Right atrium auricular region (tissue), 2 donors: ENCODE measurements at regions not wholly inside any gene's neighbourhood (a gene's known extent, or its start where the extent isn't known, plus 50 kb on each side); places are given as distances from the start of the nearest gene placed in this dataset.

ENCODE experiments used
- DNase-seq: peaks from one replicate; pipeline ENCODE4 v3.0.0-alpha.2; 2019; ENCODE audit warnings: low spot score
- H3K27ac ChIP-seq, 2 donors: fragments of 200-600 bp; sonication (generic); 1 replicate in 1 of 2; 2 replicates in 1 of 2; pipeline ENCODE4 v1.5.1; 2016 to 2019
- H3K27me3 ChIP-seq, 2 donors: fragments of 200-600 bp; sonication (generic); one replicate each; pipeline versions ENCODE4 v1.5.1 to v1.6.0; 2017 to 2019
- H3K36me3 ChIP-seq: fragments of 200-600 bp; sonication (generic); one replicate; pipeline ENCODE4 v1.5.1; 2016
- H3K4me1 ChIP-seq, 2 donors: fragments of 200-600 bp; sonication (generic); one replicate each; pipeline versions ENCODE4 v1.5.1 to v1.6.0; 2017 to 2019
- H3K4me3 ChIP-seq, 2 donors: fragments of 200-600 bp; sonication (generic); 1 replicate in 1 of 2; 2 replicates in 1 of 2; pipeline ENCODE4 v1.5.1; 2017 to 2019; ENCODE audit warnings: mild to moderate bottlenecking in 1 of 2, moderate library complexity in 1 of 2
- H3K9me3 ChIP-seq, 2 donors: fragments of 200-600 bp; sonication (generic); one replicate each; pipeline ENCODE4 v1.5.1; 2019
- CTCF ChIP-seq, 2 donors: fragments of 200-600 bp; sonication (generic); IDR thresholded peaks; one replicate each; pipeline ENCODE4 v1.5.1; 2019; ENCODE audit warnings: antibody characterized with exemption in 2 of 2

DNA sequence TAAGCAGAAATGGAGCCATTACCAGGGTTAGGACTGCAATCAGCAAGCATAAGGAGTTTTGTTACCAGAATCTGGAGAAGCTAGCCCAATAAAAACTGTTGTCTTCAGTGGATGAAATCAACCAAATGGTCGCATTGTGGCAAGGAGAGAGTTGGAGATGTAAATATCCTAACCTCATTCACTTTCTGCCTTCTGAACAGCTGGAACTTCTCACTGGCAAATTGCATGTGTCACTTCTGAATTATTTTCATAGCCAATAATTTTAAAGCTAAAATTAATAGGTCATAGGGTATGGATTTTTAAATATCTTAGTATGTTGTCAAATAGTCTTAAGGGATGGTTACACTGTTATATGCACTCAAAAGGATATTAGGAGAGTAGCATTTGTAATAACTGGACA is 121.6 kb downstream of the SUCNR1 start:
- Histone ChIP-seq H3K36me3 (no peaks in the 10 kb centered on the region), H3K4me3 (no peak overlapping the region), H3K9me3 (no peaks in the 10 kb centered on the region), H3K27ac (no peak overlapping the region), H3K27me3 (no peaks in the 10 kb centered on the region), H3K4me1 (no peaks in the 10 kb centered on the region)
- no peak for TF ChIP-seq CTCF (IDR thresholded peaks at IDR 0.05)
- DNase-seq, result no peak

DNA sequence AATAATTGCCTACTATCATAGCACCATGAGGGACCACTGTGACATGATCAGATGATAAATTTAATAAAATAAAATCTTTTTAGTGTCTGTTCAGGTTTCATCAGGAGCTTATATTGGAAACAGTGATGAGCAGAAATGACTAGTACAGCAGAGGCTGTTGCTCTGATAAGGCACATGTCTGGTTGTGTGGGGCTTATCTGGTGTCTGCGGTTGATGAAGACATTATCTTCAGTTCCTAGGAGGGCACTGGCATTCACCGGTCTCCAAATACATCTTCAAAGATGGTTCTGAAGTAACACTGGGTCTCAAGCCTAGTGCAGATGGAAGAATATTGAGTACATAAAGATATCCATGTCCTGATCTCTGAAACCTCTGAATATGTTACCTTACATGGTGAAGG is 125.3 kb downstream of the SUCNR1 start:
- Histone ChIP-seq H3K9me3 (no peaks in the 10 kb centered on the region), H3K27ac (no peak overlapping the region), H3K36me3 (no peaks in the 10 kb centered on the region), H3K4me1 (no peaks in the 10 kb centered on the region), H3K27me3 (no peaks in the 10 kb centered on the region), H3K4me3 (no peak overlapping the region)
- no peak for TF ChIP-seq CTCF (IDR thresholded peaks at IDR 0.05)
- no peak for DNase-seq

DNA sequence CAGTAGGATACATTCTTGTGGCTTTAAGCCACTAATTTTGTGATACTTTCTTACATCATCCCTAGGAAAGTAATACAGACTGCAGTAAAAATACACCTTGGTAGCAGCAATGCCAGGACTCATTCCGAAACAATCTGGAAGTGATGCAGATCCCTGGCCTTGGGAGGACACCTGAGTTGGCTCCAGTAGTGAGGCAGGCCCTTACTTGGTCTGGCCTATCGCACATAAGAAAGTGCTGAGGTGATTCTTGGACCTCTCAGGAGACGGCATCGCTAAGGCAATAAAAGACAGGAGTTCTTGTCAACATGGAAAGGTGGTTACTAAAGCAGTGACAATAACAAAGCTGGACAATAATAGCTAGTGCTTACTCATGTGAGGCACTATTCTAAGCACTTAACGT is 126.5 kb downstream of the SUCNR1 start:
- no peak for TF ChIP-seq CTCF (IDR thresholded peaks at IDR 0.05)
- H3K27me3 ChIP-seq, result no peaks in the 10 kb centered on the region
- DNase-seq, result no peak

GRCh38 chr3:152011812-152012735 is 138.6 kb downstream of the SUCNR1 start:
- Histone ChIP-seq H3K36me3 (no peaks in the 10 kb centered on the region), H3K27ac (no peak overlapping the region), H3K4me3 (no peak overlapping the region), H3K27me3 (no peaks in the 10 kb centered on the region), H3K4me1 (no peaks in the 10 kb centered on the region), H3K9me3 (no peaks in the 10 kb centered on the region)
- no peak for DNase-seq
- no peak for TF ChIP-seq CTCF (IDR thresholded peaks at IDR 0.05)

More for the DNA sequence above, 126.5 kb downstream of the SUCNR1 start:
- Histone ChIP-seq H3K4me3 (no peak overlapping the region), H3K27ac (no peak overlapping the region), H3K9me3 (no peaks in the 10 kb centered on the region), H3K4me1 (no peaks in the 10 kb centered on the region), H3K36me3 (no peaks in the 10 kb centered on the region)

DNA sequence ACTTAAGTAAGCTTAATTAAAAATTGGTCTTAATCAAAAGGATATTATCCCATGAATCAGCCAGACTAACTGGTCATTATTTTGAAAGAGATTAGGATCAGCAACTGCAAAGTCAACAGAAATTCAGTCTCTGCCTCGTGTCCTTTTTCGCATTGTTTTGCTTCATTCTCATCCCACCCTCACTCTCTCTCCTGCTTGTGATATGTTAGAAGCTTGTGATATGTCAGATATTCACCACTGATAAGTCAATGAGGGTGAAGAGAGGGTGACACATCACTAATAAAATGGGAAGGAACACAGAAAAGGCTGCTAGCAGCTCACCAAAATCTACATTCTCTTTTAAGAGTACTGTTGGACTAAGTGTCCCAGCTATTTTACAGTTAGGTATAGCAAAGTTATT is 146.1 kb downstream of the SUCNR1 start:
- Histone ChIP-seq H3K9me3 (no peaks in the 10 kb centered on the region), H3K4me1 (no peaks in the 10 kb centered on the region), H3K36me3 (no peaks in the 10 kb centered on the region), H3K27ac (no peak overlapping the region), H3K27me3 (no peaks in the 10 kb centered on the region), H3K4me3 (no peak overlapping the region)
- no peak for DNase-seq
- no peak for TF ChIP-seq CTCF (IDR thresholded peaks at IDR 0.05)
